GM18867 (cell line): ENCODE measurements at regions not wholly inside any gene's neighbourhood (a gene's known extent, or its start where the extent isn't known, plus 50 kb on each side); places are given as distances from the start of the nearest gene placed in this dataset.

Experiments used
- ATAC-seq: cut with Tn5 transposase; IDR thresholded peaks from one replicate; pipeline ENCODE4 v1.9.1; 2021; ENCODE audit warnings: mild to moderate bottlenecking, moderate library complexity; ENCODE audit not compliant: unreplicated experiment

DNA sequence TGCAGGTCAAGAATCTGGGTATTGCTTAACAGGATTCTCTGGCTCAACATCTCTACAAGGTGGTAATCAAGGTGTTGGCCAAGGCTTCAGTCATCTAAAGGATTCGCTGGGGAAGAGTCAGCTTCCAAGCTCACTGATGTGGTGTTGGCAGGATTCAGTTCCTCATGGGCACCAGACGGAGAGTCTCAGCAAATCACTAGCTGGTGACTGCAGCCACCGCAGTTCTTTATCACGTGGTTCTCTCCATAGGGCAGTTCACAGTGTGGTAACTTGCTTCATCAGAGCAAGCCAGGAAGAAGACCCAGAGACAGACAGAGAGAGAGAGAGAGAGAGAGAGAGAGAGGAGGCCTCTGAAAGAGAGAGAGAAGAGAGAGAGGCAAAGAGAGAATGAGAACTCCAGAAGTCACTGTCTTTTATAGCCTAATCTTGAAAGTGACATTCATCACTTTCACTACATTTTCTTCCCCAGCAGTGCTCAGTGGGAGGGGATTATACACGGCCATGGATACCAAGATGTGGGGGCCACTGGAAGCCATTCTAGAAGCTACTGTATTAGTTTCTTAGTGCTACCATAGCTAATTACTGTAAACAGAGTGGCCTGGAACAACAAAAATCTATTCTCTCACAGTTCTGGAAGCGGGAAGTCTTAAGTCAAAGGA is 109.2 kb upstream of the SMIM23 start:
- no peak for ATAC-seq

- ATAC-seq: no peak
Measured at GRCh38 chr5:171678646-171679045, 107.0 kb upstream of the SMIM23 start.

- ATAC-seq: no peak
Measured at GRCh38 chr5:171680485-171680884, 105.1 kb upstream of the SMIM23 start.

GRCh38 chr5:171681061-171681460 is 104.6 kb upstream of the SMIM23 start:
- ATAC-seq: no peak

DNA sequence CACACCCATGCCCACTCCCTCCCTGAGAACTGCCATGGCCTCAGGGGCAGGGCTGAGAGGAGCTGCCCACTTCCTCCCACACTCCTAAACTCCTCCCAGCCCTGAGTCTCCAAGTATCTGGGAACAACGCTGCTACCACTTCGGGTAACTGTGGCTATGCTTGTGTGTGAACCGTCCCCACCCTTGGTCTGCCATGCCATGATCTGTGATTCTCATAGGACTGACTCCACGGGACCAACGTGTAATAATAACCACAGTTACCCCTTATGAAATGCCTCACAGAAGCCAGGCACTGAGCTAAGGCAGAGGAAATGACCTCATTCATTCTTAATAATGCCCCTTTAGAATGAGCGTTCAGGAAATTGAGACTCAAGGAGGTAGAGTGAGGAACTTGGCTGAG is 103.9 kb upstream of the SMIM23 start:
- no peak for ATAC-seq

- ATAC-seq: no peak
Measured at GRCh38 chr5:171682801-171683200, 102.8 kb upstream of the SMIM23 start.

- ATAC-seq: no peak
Measured at GRCh38 chr5:171684169-171684568, 101.4 kb upstream of the SMIM23 start.

GRCh38 chr5:171688696-171689495 is 96.7 kb upstream of the SMIM23 start:
- no peak for ATAC-seq

GRCh38 chr5:171689853-171690417 is 95.7 kb upstream of the SMIM23 start:
- no peak for ATAC-seq

- ATAC-seq: no peak
Measured at GRCh38 chr5:171692107-171692506, 93.5 kb upstream of the SMIM23 start.

GRCh38 chr5:171692936-171693335 is 92.7 kb upstream of the SMIM23 start:
- ATAC-seq: no peak

- ATAC-seq: no peak
Measured at GRCh38 chr5:171693412-171693811, 92.2 kb upstream of the SMIM23 start.

GRCh38 chr5:171695804-171696203 is 89.8 kb upstream of the SMIM23 start:
- ATAC-seq: no peak

- ATAC-seq: no peak
Measured at GRCh38 chr5:171697221-171698102, 88.2 kb upstream of the SMIM23 start.

GRCh38 chr5:171700318-171700912 is 85.2 kb upstream of the SMIM23 start:
- no peak for ATAC-seq

GRCh38 chr5:171701100-171701541 is 84.5 kb upstream of the SMIM23 start:
- ATAC-seq: no peak

DNA sequence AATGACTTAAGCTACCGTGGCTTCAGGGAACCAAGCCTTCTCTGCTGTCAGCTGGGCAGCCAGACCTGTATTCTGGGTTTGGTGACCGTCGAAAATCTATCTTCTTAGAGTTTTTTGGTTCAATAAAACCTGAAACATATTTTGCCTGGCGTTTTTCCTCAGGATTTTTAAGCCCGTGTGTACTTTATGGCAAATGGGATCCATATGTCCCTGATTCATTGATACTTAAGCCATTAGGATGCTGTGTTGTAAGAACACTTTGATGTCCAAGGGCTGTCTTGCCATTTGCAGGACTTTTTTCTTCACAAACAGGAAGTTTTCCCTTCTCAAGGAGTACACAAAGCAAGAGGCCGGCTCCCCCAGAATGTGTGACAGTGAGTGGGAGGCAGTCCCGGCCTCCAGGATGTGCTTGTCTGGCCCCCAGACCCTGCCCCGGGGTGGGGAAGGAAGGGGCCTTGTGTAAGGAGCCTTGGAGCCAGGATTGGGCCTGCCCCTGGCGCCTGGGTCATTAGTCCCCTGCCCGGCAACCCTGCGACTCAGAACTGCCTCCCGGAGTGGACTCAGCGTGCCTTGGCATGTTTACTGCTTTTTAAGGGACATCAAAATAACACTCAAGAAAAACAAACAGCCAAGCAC is 83.4 kb upstream of the SMIM23 start:
- no peak for ATAC-seq

DNA sequence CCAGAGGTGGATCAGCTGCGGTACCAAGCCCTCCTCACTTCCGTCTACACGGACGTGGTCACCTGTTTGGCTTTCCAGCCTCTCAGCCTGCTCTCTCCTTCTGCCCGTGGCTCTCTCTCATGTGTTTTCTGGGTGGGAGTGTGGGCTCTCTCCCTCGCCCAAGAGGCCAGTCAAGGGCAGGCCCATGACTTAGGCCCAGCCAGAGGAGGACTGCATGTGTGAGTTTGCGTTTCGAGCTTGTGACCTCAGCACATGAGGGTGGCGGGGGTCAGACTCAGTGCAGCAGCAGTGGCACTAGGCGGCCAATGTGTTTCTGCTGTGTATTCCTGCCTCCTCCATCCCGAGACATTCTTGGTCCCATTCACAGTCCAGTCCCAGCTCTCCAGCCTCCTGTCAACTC is 82.5 kb upstream of the SMIM23 start:
- ATAC-seq: no peak

GRCh38 chr5:171705036-171705435 is 80.6 kb upstream of the SMIM23 start:
- no peak for ATAC-seq

DNA sequence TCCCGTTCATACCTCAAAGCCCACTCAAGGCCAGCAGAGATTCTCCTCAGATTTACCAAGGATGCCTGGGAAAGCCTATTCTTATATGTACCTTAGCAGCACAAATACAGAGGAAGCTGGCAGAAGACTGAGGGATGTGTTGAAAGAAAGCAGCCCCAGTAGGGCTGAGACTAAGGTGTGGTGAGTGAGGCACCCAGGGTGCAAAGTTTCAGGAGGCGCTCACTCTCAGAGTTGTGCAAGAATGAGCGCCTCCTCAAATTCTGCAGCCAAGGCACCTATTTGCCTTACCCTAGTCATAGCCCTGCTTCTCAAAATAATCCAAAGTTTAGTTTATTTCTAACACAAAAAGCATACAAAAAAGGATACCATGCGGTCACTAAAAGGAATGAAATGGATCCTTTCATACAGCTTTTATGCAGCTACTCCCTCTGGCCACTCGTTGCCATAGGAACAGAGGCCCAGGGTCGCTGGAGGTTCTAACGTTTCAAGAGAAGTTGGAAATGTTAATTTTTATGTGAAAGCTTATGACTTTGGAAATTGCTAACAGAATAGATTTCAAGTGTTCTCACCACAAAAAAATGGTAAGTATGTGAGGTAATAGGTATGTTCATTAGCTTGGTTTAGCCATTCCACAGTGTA is 79.7 kb upstream of the SMIM23 start:
- ATAC-seq: no peak
